Lower lobe of right lung (tissue), 2 donors: ENCODE measurements at regions not wholly inside any gene's neighbourhood (a gene's known extent, or its start where the extent isn't known, plus 50 kb on each side); places are given as distances from the start of the nearest gene placed in this dataset.

Experiments used
- ATAC-seq, 2 donors: fragments of 200-7000 bp; cut with Tn5 transposase; one replicate each; pipeline ENCODE4 v1.9.1; 2020 to 2022; ENCODE audit warnings: mild to moderate bottlenecking in 2 of 2, moderate library complexity in 2 of 2
- DNase-seq: peaks from one replicate; pipeline ENCODE4 v3.0.0-alpha.2; 2020
- H3K27ac ChIP-seq: fragments of 200-600 bp; one replicate; pipeline ENCODE4 v1.8.0; 2022
- H3K27me3 ChIP-seq: fragments of 200-600 bp; one replicate; pipeline ENCODE4 v1.8.0; 2022; ENCODE audit warnings: low read depth
- H3K36me3 ChIP-seq: fragments of 200-600 bp; one replicate; pipeline ENCODE4 v1.8.0; 2022; ENCODE audit warnings: mild to moderate bottlenecking
- H3K4me1 ChIP-seq: fragments of 200-600 bp; one replicate; pipeline ENCODE4 v1.8.0; 2022
- H3K4me3 ChIP-seq: fragments of 200-600 bp; one replicate; pipeline ENCODE4 v1.8.0; 2022; ENCODE audit warnings: mild to moderate bottlenecking
- H3K9me3 ChIP-seq: fragments of 200-600 bp; one replicate; pipeline ENCODE4 v1.8.0; 2022
- CTCF ChIP-seq: fragments of 200-600 bp; IDR thresholded peaks from one replicate; pipeline ENCODE4 v1.8.0; 2022; ENCODE audit warnings: antibody characterized with exemption, mild to moderate bottlenecking
- intact Hi-C: fragments of 100-400 bp; cut with DNase I; formaldehyde crosslinking; loops from one replicate; pipeline ENCODE4 v1.11.0; 2022
- donor health status: DM: no; HTN: yes; CAD: no; lungs with severe emphysema.

- peak; percentile 11 to 21 for ATAC-seq
- Histone ChIP-seq H3K36me3 (no peaks in the 10 kb centered on the region), H3K27ac (no peak overlapping the region), H3K4me1 (no peaks in the 10 kb centered on the region), H3K9me3 (no peaks in the 10 kb centered on the region), H3K27me3 (no peaks in the 10 kb centered on the region), H3K4me3 (no peak overlapping the region)
- TF ChIP-seq CTCF: no peak
- intact Hi-C loops: no loop called here
- no peak for DNase-seq
Measured at GRCh38 chr7:119572132-119572531, 700.8 kb upstream of the KCND2 start.

- DNase-seq (no peak), ATAC-seq (peak; percentile 32 to 34)
Measured at GRCh38 chr7:119572541-119572940, 700.4 kb upstream of the KCND2 start.

GRCh38 chr7:119578116-119578515, 694.9 kb upstream of the KCND2 start:
- intact Hi-C loops: no loop called here
- no peaks in the 10 kb centered on the region for H3K4me1 ChIP-seq
- TF ChIP-seq CTCF: no peak
- ATAC-seq: no peak
- H3K9me3 ChIP-seq: no peaks in the 10 kb centered on the region
- no peaks in the 10 kb centered on the region for H3K36me3 ChIP-seq
- no peak overlapping the region for H3K4me3 ChIP-seq
- no peak for DNase-seq
- H3K27ac ChIP-seq: no peak overlapping the region
- H3K27me3 ChIP-seq: no peaks in the 10 kb centered on the region

More at GRCh38 chr7:119572541-119572940, 700.4 kb upstream of the KCND2 start:
- H3K4me3 ChIP-seq: no peak overlapping the region
- intact Hi-C loops: no loop called here
- H3K27ac ChIP-seq: no peak overlapping the region
- no peaks in the 10 kb centered on the region for H3K36me3 ChIP-seq
- no peaks in the 10 kb centered on the region for H3K27me3 ChIP-seq
- no peak for TF ChIP-seq CTCF
- H3K4me1 ChIP-seq: no peaks in the 10 kb centered on the region
- H3K9me3 ChIP-seq: no peaks in the 10 kb centered on the region

GRCh38 chr7:119594956-119595355, 678.0 kb upstream of the KCND2 start:
- no peak overlapping the region for H3K27ac ChIP-seq

GRCh38 chr7:119596651-119597050, 676.3 kb upstream of the KCND2 start:
- ATAC-seq: no peak
- DNase-seq: no peak
- Histone ChIP-seq H3K4me1 (no peaks in the 10 kb centered on the region), H3K4me3 (no peak overlapping the region), H3K9me3 (no peaks in the 10 kb centered on the region), H3K27ac (no peak overlapping the region), H3K27me3 (no peaks in the 10 kb centered on the region), H3K36me3 (no peaks in the 10 kb centered on the region)
- intact Hi-C loops: no loop called here
- no peak for TF ChIP-seq CTCF

More at GRCh38 chr7:119594956-119595355, 678.0 kb upstream of the KCND2 start:
- H3K36me3 ChIP-seq: no peaks in the 10 kb centered on the region
- DNase-seq: no peak
- no peak for TF ChIP-seq CTCF
- H3K4me3 ChIP-seq: no peak overlapping the region
- H3K9me3 ChIP-seq: no peaks in the 10 kb centered on the region
- ATAC-seq: no peak
- H3K27me3 ChIP-seq: no peaks in the 10 kb centered on the region
- intact Hi-C loops: no loop called here
- H3K4me1 ChIP-seq: no peaks in the 10 kb centered on the region

- TF ChIP-seq CTCF: no peak
- no peaks in the 10 kb centered on the region for H3K36me3 ChIP-seq
- ATAC-seq (no peak), DNase-seq (no peak)
- no peak overlapping the region for H3K4me3 ChIP-seq
- no peaks in the 10 kb centered on the region for H3K27me3 ChIP-seq
- H3K9me3 ChIP-seq: no peaks in the 10 kb centered on the region
- intact Hi-C loops: no loop called here
- H3K4me1 ChIP-seq: no peaks in the 10 kb centered on the region
- H3K27ac ChIP-seq: no peak overlapping the region
Measured at GRCh38 chr7:119606297-119606696, 666.7 kb upstream of the KCND2 start.
